HG02588 (cell line): ENCODE measurements at regions not wholly inside any gene's neighbourhood (a gene's known extent, or its start where the extent isn't known, plus 50 kb on each side); places are given as distances from the start of the nearest gene placed in this dataset.

ENCODE experiments used
- ATAC-seq: cut with Tn5 transposase; IDR thresholded peaks from one replicate; pipeline ENCODE4 v1.9.1; 2021; ENCODE audit warnings: mild to moderate bottlenecking, moderate library complexity; ENCODE audit not compliant: unreplicated experiment

GRCh38 chr5:125152044-125152443 lies 405.6 kb upstream of the ZNF608 start:
- ATAC-seq: no peak

GRCh38 chr5:125152461-125153189 lies 406.2 kb upstream of the ZNF608 start:
- ATAC-seq: no peak

GRCh38 chr5:125153231-125153630 lies 406.8 kb upstream of the ZNF608 start:
- ATAC-seq: no peak

- ATAC-seq: no peak
Observed at GRCh38 chr5:125154301-125155110, 408.1 kb upstream of the ZNF608 start.

GRCh38 chr5:125160787-125161502 lies 414.5 kb upstream of the ZNF608 start:
- no peak for ATAC-seq

GRCh38 chr5:125162714-125163113 lies 416.3 kb upstream of the ZNF608 start:
- no peak for ATAC-seq

- no peak for ATAC-seq
Observed at GRCh38 chr5:125169396-125169795, 423.0 kb upstream of the ZNF608 start.

GRCh38 chr5:125171641-125172040 lies 425.2 kb upstream of the ZNF608 start:
- no peak for ATAC-seq

- no peak for ATAC-seq
Observed at GRCh38 chr5:125175348-125176004, 429.0 kb upstream of the ZNF608 start.

- no peak for ATAC-seq
Observed at GRCh38 chr5:125176005-125176390, 429.6 kb upstream of the ZNF608 start.

- ATAC-seq: no peak
Observed at GRCh38 chr5:125177340-125177739, 430.9 kb upstream of the ZNF608 start.

- ATAC-seq: no peak
Observed at GRCh38 chr5:125179612-125180011, 433.2 kb upstream of the ZNF608 start.

- no peak for ATAC-seq
Observed at GRCh38 chr5:125180231-125180829, 433.9 kb upstream of the ZNF608 start.

- no peak for ATAC-seq
Observed at GRCh38 chr5:125181159-125181558, 434.7 kb upstream of the ZNF608 start.

GRCh38 chr5:125181955-125182354 lies 435.5 kb upstream of the ZNF608 start:
- ATAC-seq: no peak

GRCh38 chr5:125185740-125186139 lies 439.3 kb upstream of the ZNF608 start:
- no peak for ATAC-seq

GRCh38 chr5:125186911-125187375 lies 440.5 kb upstream of the ZNF608 start:
- ATAC-seq: no peak

GRCh38 chr5:125189531-125189941 lies 443.1 kb upstream of the ZNF608 start:
- ATAC-seq: no peak

GRCh38 chr5:125190232-125191087 lies 444.0 kb upstream of the ZNF608 start:
- no peak for ATAC-seq

- ATAC-seq: no peak
Observed at GRCh38 chr5:125194883-125195282, 448.4 kb upstream of the ZNF608 start.
